Colonic mucosa (tissue), 4 donors: ENCODE measurements at regions not wholly inside any gene's neighbourhood (a gene's known extent, or its start where the extent isn't known, plus 50 kb on each side); places are given as distances from the start of the nearest gene placed in this dataset.

Experiments used
- DNase-seq: peaks from one replicate; pipeline ENCODE4 v3.0.0-alpha.2; 2020
- H3K27ac ChIP-seq: fragments of 200-600 bp; one replicate; pipeline ENCODE4 v1.8.0; 2021
- H3K27me3 ChIP-seq: fragments of 200-600 bp; one replicate; pipeline ENCODE4 v1.8.0; 2021
- H3K36me3 ChIP-seq: fragments of 200-600 bp; one replicate; pipeline ENCODE4 v1.8.0; 2021
- H3K4me1 ChIP-seq: fragments of 200-600 bp; one replicate; pipeline ENCODE4 v1.8.0; 2021; ENCODE audit warnings: mild to moderate bottlenecking
- H3K4me3 ChIP-seq: fragments of 200-600 bp; one replicate; pipeline ENCODE4 v1.8.0; 2021
- H3K9ac ChIP-seq, 2 donors: one replicate each; pipeline ENCODE4 v1.7.0; 2013; ENCODE audit warnings: control low read depth in 2 of 2, low read depth in 2 of 2, low read length in 2 of 2
- H3K9me3 ChIP-seq: fragments of 200-600 bp; one replicate; pipeline ENCODE4 v1.8.0; 2021
- intact Hi-C: fragments of 100-400 bp; cut with DNase I; formaldehyde crosslinking; loops from one replicate; pipeline ENCODE4 v1.14.1; 2022
- TF ChIP-seq, protein P1 (sequence below): fragments of 200-600 bp; IDR thresholded peaks from one replicate; pipeline ENCODE4 v1.8.0; 2022; ENCODE audit warnings: antibody characterized with exemption, mild to moderate bottlenecking
- donor health status: healthy.
- donor health status: DM: no; HTN: no; CAD: no.
- donor health status: DM: no; HTN: no; CAD: no.

DNA sequence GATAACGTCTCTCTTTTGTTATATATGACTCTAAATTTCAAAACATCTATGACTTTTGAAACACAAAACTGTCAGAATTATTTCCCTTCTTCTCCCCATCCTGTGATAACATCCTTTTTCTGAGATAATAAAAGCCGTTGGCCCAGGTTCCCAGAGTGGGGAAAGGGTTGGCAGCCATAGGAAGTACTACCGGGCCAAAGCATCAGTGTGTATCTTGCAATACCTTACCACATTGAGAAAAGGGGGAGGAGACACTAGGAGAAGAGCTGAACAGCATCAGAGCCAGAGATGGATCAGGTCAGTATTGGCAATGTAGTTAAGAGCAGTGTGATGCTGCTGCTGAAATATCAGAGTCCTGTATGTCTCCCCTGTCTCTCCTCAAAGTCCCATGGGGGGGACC is 210.0 kb upstream of the PROK2 start:
- H3K9me3 ChIP-seq: no peaks in the 10 kb centered on the region
- H3K27ac ChIP-seq: no peak overlapping the region
- TF ChIP-seq, protein P1, sequence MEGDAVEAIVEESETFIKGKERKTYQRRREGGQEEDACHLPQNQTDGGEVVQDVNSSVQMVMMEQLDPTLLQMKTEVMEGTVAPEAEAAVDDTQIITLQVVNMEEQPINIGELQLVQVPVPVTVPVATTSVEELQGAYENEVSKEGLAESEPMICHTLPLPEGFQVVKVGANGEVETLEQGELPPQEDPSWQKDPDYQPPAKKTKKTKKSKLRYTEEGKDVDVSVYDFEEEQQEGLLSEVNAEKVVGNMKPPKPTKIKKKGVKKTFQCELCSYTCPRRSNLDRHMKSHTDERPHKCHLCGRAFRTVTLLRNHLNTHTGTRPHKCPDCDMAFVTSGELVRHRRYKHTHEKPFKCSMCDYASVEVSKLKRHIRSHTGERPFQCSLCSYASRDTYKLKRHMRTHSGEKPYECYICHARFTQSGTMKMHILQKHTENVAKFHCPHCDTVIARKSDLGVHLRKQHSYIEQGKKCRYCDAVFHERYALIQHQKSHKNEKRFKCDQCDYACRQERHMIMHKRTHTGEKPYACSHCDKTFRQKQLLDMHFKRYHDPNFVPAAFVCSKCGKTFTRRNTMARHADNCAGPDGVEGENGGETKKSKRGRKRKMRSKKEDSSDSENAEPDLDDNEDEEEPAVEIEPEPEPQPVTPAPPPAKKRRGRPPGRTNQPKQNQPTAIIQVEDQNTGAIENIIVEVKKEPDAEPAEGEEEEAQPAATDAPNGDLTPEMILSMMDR: no peak
- no peaks in the 10 kb centered on the region for H3K27me3 ChIP-seq
- no peaks in the 10 kb centered on the region for H3K36me3 ChIP-seq
- H3K9ac ChIP-seq: no peak overlapping the region
- intact Hi-C loops: no loop called here
- no peak overlapping the region for H3K4me3 ChIP-seq
- no peaks in the 10 kb centered on the region for H3K4me1 ChIP-seq
- no peak for DNase-seq

DNA sequence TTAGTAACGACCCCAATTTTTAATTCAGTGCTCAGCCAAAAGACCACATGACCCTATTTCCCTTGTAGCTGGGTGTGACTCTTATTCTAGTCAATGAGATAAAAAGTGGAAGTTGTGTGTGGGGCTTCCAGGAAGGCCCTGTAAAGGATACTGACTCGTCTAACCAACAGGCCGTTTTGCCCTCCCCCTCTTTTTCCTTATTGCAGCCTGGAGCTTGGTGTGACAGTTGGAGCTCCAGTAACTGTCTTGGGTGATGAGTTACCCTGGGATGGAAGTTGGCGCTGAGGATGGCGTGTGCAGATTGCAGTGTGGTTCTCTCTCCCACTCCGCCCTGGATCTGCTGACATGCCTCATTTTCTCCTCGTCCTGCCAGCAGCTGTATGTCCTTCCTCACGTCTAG is 209.3 kb upstream of the PROK2 start:
- intact Hi-C loops: no loop called here
- H3K4me1 ChIP-seq: no peaks in the 10 kb centered on the region

GRCh38 chr3:71991681-71992080 is 206.7 kb upstream of the PROK2 start:
- DNase-seq: no peak
- no peak overlapping the region for H3K4me3 ChIP-seq
- TF ChIP-seq, protein P1: no peak
- no peaks in the 10 kb centered on the region for H3K4me1 ChIP-seq
- no peaks in the 10 kb centered on the region for H3K36me3 ChIP-seq
- no peaks in the 10 kb centered on the region for H3K9me3 ChIP-seq
- no peaks in the 10 kb centered on the region for H3K27me3 ChIP-seq
- no peak overlapping the region for H3K9ac ChIP-seq
- intact Hi-C loops: no loop called here
- no peak overlapping the region for H3K27ac ChIP-seq

More for the DNA sequence above, 209.3 kb upstream of the PROK2 start:
- no peak for DNase-seq
- no peak overlapping the region for H3K9ac ChIP-seq
- no peaks in the 10 kb centered on the region for H3K9me3 ChIP-seq
- H3K36me3 ChIP-seq: no peaks in the 10 kb centered on the region
- H3K27ac ChIP-seq: no peak overlapping the region
- TF ChIP-seq, protein P1: no peak
- H3K4me3 ChIP-seq: no peak overlapping the region
- no peaks in the 10 kb centered on the region for H3K27me3 ChIP-seq

GRCh38 chr3:71991046-71991445 is 206.1 kb upstream of the PROK2 start:
- no peak overlapping the region for H3K9ac ChIP-seq
- TF ChIP-seq, protein P1: no peak
- intact Hi-C loops: no loop called here

GRCh38 chr3:71990545-71990944 is 205.6 kb upstream of the PROK2 start:
- Histone ChIP-seq H3K4me1 (no peaks in the 10 kb centered on the region), H3K9me3 (no peaks in the 10 kb centered on the region), H3K27me3 (no peaks in the 10 kb centered on the region), H3K27ac (no peak overlapping the region), H3K9ac (no peak overlapping the region), H3K36me3 (no peaks in the 10 kb centered on the region), H3K4me3 (no peak overlapping the region)
- intact Hi-C loops: no loop called here
- no peak for DNase-seq
- TF ChIP-seq, protein P1: no peak

More at GRCh38 chr3:71991046-71991445, 206.1 kb upstream of the PROK2 start:
- no peak overlapping the region for H3K27ac ChIP-seq
- no peak overlapping the region for H3K4me3 ChIP-seq
- no peaks in the 10 kb centered on the region for H3K4me1 ChIP-seq
- no peaks in the 10 kb centered on the region for H3K9me3 ChIP-seq
- H3K27me3 ChIP-seq: no peaks in the 10 kb centered on the region
- no peaks in the 10 kb centered on the region for H3K36me3 ChIP-seq
- no peak for DNase-seq

- intact Hi-C loops: no loop called here
- Histone ChIP-seq H3K27me3 (no peaks in the 10 kb centered on the region), H3K9ac (no peak overlapping the region), H3K4me3 (no peak overlapping the region), H3K27ac (no peak overlapping the region), H3K4me1 (no peaks in the 10 kb centered on the region), H3K9me3 (no peaks in the 10 kb centered on the region), H3K36me3 (no peaks in the 10 kb centered on the region)
- DNase-seq: no peak
- TF ChIP-seq, protein P1: no peak
Measured at GRCh38 chr3:71989165-71989564, 204.2 kb upstream of the PROK2 start.
